ENCODE measurements at regions not wholly inside any gene's neighbourhood (a gene's known extent, or its start where the extent isn't known, plus 50 kb on each side); places are given as distances from the start of the nearest gene placed in this dataset.

DNA sequence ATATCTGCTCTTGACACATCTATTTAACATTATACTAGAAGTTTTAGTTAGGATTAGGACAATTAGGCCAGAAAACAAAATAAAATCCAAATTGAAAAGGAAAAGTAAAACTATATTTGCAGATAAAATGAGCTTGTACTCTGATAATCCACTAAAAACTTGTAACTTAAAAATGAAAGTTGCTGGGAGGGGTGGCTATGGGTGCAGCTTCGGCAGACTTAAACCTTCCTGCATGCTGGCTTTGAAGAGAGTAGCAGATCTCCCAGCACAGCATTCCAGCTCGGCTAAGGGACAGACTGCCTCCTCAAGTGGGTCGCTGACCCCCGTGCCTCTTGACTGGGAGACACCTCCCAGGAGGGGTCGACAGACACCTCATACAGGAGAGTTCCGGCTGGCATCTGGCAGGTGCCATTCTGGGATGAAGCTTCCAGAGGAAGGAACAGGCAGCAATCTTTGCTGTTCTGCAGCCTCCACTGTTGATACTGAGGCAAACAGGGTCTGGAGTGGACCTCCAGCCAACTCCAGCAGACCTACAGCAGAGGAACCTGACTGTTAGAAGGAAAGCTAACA, 2379.9 kb downstream of the ARAP2 start:
- H3K36me3 ChIP-seq (ENCODE audit: control insufficient read depth, insufficient read depth, low read length) = no peaks in the 10 kb centered on the region
- TF ChIP-seq CTCF (IDR thresholded peaks at IDR 0.05; ENCODE audit: insufficient read depth, low read length, poor library complexity, severe bottlenecking) = no peak
- H3K27me3 ChIP-seq (ENCODE audit: control insufficient read depth, insufficient read depth, low read length) = no peaks in the 10 kb centered on the region
- no peak for DNase-seq (ENCODE audit: low read depth)
- no peak overlapping the region for H3K4me3 ChIP-seq (ENCODE audit: low read depth, low read length)

GRCh38 chr4:33873791-33874190, 2370.5 kb downstream of the ARAP2 start:
- H3K27me3 ChIP-seq (ENCODE audit: control insufficient read depth, insufficient read depth, low read length) = no peaks in the 10 kb centered on the region
- TF ChIP-seq CTCF (IDR thresholded peaks at IDR 0.05; ENCODE audit: insufficient read depth, low read length, poor library complexity, severe bottlenecking) = no peak

GRCh38 chr4:33878710-33879109, 2365.6 kb downstream of the ARAP2 start:
- H3K27me3 ChIP-seq (ENCODE audit: control insufficient read depth, insufficient read depth, low read length) = no peaks in the 10 kb centered on the region
- no peak overlapping the region for H3K4me3 ChIP-seq (ENCODE audit: low read depth, low read length)
- H3K36me3 ChIP-seq (ENCODE audit: control insufficient read depth, insufficient read depth, low read length) = no peaks in the 10 kb centered on the region
- no peak for TF ChIP-seq CTCF (IDR thresholded peaks at IDR 0.05; ENCODE audit: insufficient read depth, low read length, poor library complexity, severe bottlenecking)
- no peak for DNase-seq (ENCODE audit: low read depth)

More at GRCh38 chr4:33873791-33874190, 2370.5 kb downstream of the ARAP2 start:
- no peak for DNase-seq (ENCODE audit: low read depth)
- Histone ChIP-seq H3K4me3 (ENCODE audit: low read depth, low read length) (no peak overlapping the region), H3K36me3 (ENCODE audit: control insufficient read depth, insufficient read depth, low read length) (no peaks in the 10 kb centered on the region)

- Histone ChIP-seq H3K36me3 (ENCODE audit: control insufficient read depth, insufficient read depth, low read length) (no peaks in the 10 kb centered on the region), H3K27me3 (ENCODE audit: control insufficient read depth, insufficient read depth, low read length) (no peaks in the 10 kb centered on the region), H3K4me3 (ENCODE audit: low read depth, low read length) (no peak overlapping the region)
- no peak for DNase-seq (ENCODE audit: low read depth)
- no peak for TF ChIP-seq CTCF (IDR thresholded peaks at IDR 0.05; ENCODE audit: insufficient read depth, low read length, poor library complexity, severe bottlenecking)
Measured at GRCh38 chr4:33881176-33881575, 2363.1 kb downstream of the ARAP2 start.

- no peak for DNase-seq (ENCODE audit: low read depth)
- no peak for TF ChIP-seq CTCF (IDR thresholded peaks at IDR 0.05; ENCODE audit: insufficient read depth, low read length, poor library complexity, severe bottlenecking)
- no peaks in the 10 kb centered on the region for H3K36me3 ChIP-seq (ENCODE audit: control insufficient read depth, insufficient read depth, low read length)
- no peak overlapping the region for H3K4me3 ChIP-seq (ENCODE audit: low read depth, low read length)
- no peaks in the 10 kb centered on the region for H3K27me3 ChIP-seq (ENCODE audit: control insufficient read depth, insufficient read depth, low read length)
Measured at GRCh38 chr4:33882246-33882990, 2361.9 kb downstream of the ARAP2 start.

GRCh38 chr4:33883111-33883510, 2361.2 kb downstream of the ARAP2 start:
- Histone ChIP-seq H3K36me3 (ENCODE audit: control insufficient read depth, insufficient read depth, low read length) (no peaks in the 10 kb centered on the region), H3K27me3 (ENCODE audit: control insufficient read depth, insufficient read depth, low read length) (no peaks in the 10 kb centered on the region), H3K4me3 (ENCODE audit: low read depth, low read length) (no peak overlapping the region)
- no peak for TF ChIP-seq CTCF (IDR thresholded peaks at IDR 0.05; ENCODE audit: insufficient read depth, low read length, poor library complexity, severe bottlenecking)
- no peak for DNase-seq (ENCODE audit: low read depth)

All from kidney epithelial cell (primary cell).